Fibroblast of skin of right biceps (primary cell): ENCODE measurements at regions not wholly inside any gene's neighbourhood (a gene's known extent, or its start where the extent isn't known, plus 50 kb on each side); places are given as distances from the start of the nearest gene placed in this dataset.
"Not testable (repeated sequence)": the region's sequence is repeated elsewhere in the genome, so short reads cannot be mapped to it uniquely, and the experiment has no call there.

ENCODE experiments used
- DNase-seq: peaks from one replicate; pipeline ENCODE4 v3.0.0-alpha.2; 2013

DNA sequence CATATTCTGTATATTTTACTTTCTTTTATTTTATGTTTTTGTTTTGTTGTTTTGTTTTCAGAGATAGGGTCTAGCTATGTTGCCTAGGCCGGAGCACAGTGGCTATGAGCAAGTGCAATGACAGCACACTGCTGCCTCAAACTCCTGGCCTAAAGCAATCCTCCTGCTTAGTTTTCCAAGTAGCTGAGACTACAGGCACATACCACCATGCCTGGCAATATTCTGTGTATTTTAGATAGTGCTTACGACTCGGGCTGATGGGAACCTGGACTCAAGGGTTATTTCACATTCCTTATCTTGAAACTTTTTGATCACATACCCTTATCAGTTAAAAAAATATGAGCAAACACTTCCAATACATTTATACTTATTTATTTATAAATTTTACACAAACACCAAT is 119.0 kb upstream of the STARD4 start:
- no peak for DNase-seq

DNA sequence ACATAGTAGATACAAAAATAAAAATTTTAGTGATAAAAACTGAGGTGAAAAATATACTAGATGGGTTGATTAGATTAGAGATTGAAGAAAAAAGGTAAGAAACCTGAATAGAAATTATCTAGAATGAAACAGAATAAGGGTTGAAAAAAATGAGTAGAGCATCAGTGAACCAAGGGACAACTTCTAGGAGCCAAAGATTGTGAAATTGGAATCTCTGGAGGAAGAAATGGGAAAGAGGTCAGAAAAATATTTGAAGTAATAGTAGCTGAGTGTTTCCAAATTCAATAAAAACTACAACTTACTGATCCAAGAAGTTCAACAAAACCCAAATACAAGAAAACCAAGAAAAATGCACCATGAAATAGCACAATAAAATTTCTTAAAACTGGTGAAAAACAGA is 116.6 kb upstream of the STARD4 start:
- peak; percentile 10 for DNase-seq

DNA sequence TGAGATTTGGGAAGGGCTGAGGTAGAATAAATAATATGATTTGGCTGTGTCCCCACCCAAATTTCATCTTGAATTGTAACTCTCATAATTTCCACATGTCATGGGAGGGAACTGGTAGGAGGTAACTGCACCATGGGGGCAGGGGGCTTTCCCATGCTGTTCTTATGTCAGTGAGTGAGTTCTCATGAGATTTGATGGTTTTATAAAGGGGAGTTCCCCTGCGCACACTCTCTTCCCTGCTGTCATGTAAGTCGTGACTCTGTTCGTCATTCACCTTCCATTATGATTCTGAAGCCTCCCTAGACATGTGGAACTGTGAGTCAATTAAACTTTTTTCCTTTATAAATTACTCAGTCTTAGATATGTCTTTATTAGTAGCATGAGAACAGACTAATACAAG is 115.5 kb upstream of the STARD4 start:
- no peak for DNase-seq

DNA sequence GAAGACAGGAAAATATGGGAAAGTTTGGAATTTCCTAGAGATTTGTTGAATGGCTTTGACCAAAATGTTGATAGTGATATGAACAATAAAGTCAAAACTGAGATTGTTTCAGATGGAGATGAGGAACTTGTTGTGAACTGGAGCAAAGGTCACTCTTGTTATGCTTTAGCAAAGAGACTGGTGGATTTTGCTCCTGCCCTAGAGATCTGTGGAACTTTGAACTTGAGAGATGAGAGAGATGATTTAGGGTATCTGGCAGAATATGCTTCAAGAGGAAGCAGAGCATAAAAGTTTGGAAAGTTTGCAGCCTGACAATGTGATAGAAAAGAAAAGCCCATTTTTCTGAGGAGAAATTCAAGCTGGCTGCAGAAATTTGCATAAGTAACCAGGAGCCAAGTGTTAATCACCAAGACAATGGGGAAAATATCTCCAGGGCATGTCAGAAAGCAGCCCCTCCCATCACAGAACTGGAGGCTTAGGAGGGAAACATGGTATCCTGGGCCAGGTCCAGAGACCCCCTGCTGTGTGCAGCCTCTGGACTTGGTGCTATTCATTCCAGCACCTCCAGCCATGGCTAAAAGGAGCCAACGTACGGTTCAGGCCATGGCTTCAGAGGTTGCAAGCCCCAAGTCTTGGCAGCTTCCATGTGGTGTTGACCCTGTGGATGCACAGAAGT is 114.3 kb upstream of the STARD4 start:
- no peak for DNase-seq

DNA sequence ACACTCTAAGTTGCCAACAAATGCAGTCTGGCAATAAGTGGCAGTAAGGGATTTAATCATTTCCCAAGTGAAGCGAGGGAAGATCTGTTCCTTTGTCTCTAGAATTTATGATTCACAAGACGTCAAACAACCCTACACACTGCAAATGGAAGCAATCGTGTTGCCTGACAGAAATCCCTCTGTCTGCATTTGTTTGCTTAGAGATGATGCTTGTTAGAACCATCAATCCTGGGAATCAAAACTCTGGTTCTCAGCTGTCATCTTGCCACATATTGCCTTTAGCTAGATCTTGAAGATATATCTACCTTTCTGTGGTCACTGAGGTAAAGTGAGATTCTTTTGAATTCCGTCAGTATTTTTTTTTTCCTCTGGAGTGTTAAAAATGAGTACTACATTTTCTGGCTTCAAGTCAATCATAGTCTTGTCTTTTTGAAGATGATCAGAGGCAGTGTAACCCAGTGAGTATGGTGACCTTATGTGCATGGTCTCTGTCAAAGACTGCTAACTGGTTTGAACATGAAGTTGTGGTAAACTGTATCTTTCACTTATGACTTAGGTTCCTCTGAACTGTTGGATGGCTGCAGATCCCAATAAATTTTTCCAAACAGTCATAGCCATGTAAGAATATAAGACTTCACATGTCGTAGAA is 106.4 kb upstream of the STARD4 start:
- peak; percentile 22 for DNase-seq

DNA sequence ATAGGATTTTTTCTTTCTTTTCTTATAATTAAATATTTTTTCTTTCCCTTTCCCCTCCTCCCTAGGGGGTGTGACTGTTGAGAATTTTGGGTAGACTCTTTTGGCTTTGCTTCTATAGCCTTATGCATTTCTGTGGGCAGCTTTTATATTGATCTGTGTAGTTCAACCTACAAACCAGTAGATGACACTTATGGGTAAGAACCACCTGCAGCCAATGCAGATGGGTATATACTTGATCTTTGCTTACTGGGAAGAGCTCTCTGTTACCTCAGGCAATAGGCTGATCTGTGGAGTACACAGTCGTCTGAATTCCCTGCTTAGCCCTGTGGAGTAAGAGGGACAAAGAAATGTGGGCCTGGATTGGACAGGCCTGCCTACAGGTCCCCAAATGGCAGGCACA is 102.7 kb upstream of the STARD4 start:
- no peak for DNase-seq

DNA sequence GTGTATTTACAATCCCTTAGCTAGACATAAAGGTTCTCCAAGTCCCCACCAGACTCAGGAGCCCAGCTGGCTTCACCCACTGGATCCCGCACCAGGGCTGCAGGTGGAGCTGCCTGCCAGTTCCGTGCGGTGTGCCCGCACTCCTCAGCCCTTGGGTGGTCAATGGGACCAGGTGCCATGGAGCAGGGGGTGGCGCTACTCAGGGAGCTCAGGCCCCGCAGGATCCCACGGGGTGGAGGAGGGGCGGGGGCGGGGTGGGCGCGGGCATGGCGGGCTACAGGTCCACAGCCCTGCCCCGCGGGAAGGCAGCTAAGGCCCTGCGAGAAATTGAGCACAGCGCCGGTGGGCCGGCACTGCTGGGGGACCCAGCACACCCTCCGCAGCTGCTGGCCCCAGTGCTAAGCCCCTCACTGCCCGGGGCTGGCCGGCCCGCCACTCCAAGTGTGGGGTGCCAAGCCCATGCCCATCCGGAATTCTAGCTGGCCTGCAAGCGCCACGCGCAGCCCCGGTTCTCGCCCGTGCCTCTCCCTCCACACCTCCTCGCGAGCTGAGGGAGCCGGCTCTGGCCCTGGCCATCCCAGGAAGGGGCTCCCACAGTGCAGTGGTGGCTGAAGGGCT is 99.8 kb upstream of the STARD4 start:
- DNase-seq: not testable (repeated sequence)

DNA sequence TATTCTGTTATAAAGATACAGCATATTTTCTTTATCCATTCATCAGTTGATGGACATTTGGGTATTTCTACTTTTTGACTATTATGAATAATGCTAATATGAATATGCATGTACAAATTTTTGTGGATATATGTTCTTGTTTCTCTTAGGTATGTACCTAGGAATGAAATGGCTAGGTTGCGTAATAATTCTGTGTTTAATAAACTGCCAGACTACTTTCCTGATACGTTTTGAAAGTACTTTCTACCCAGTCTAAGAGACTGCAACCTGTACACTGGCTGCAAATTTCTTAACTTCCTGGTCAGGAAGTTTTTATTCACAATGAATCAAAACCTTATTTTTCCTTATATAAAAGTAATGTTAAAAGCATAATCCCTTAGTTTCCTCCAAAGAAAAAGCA is 93.9 kb upstream of the STARD4 start:
- no peak for DNase-seq

DNA sequence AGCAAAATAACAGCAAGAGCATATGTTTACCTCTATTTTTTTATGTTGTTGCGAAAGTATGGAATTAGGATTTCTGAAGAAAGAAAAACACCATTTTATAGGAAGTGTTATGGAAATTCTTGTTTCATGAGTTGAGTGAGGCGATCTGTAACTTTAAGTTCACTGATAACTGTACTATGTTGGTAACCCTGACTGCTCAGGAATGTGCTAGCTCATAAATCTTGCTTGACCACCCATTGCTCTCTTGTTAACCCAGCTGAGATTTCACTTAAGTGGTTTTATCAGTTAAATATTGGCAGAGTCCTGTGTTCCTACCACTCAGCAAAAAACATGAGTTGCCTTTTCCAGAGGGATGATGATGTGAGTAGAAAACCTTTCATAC is 91.1 kb upstream of the STARD4 start:
- peak; percentile 59 for DNase-seq

DNA sequence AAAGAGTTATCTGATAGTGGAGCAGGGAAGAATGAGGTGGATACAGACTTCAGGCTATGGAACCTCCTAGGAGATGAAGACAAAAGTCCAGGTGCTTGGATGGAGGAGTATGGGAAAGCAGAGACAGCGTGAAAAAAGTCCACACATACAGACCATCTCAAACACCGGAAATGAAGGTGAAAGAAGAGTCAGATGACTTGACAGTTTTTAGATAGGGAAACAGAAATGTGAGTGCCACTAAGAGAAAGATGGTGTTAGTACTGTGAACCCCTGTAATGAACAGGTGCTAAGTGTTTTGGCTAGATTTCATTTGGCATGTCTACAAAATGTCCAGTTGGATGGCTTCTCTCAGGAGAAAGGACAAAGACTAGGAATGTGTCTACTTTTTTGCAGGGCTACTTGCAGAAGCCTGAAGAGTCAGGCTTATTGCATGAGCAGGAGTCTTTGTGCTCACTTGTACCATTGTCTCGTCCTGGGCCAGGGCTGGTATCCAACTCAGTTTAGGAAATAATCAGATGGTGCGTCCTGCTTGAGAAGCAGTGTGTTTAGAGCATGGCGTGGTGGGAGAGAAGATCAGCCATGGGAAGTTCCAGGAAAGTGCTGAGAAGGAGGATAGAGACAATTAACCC is 90.6 kb upstream of the STARD4 start:
- no peak for DNase-seq

DNA sequence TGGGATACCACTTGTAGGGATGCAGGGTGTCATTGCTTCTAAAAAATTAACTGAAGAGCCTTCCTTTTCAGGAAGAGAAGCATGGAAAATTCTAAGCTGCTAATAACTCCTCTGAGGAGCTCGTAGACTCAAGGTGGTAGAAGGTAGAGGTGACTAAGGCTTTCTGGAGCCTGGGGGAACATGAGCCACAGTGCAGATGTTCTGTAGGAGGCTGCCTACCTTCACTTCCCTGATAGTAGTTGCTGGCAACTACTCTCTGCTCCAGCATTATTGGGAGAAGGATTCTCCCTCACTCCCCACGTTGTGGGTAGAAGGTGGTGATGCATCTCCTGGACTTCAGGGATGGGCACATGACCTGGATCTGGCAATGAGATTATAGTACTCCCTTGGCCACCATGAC is 86.7 kb upstream of the STARD4 start:
- no peak for DNase-seq

DNA sequence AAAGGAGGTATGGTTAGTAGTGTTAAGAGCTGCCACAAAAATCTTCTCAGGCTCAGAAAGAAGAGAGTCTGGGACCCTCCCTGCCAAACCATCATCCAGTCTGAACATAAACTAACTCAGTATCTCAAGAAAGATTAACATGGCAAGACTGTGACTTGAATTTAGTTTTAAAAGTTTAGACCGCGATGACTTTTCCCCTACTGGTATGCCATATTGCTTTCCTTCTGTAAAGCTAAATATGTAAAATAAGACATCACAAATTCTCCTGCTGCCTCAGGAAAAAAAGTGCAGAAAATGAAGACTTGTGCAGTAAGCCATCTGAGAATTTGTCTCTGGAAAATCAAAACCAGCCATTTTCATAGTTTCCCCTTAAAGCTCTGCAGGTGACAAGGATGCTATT is 85.2 kb upstream of the STARD4 start:
- no peak for DNase-seq

DNA sequence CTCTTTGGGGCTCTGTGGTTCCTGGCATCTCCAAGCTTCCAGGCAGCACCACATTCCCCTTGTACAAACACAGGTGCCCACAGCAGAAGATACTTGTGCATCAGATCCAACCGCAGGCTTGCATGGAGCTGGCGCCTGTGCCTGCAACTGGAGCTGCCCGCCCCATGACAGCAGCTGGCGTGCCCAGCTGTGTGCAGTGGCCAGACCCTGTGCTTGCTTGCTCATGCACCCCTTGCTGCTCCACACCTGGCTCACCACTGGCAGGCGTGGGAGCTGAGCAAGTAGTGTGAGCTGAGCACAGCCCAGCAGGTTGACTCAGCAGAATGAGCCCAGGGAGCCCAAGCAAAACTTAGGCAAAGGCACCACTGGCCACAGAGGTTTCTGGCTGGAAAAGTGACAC is 84.4 kb upstream of the STARD4 start:
- DNase-seq: no peak

DNA sequence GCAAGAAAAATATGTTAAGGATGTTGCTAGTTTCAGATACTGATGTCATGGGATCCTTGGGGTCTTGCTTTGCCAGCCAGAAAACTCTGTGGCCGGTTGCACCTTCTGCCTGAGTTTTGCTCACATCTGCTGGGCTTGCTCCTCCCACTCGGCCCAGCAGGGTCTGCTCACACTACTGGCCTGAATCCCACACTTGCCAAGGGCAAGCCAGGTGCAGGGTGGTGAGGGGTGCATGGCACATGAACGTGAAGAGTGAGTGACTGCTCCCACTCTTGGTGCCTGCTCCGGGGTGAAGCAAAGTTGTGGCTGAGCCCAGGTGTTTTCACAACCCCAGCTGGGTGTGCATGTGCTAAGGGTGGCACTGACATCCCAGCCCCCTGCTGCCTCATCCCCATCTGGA is 83.1 kb upstream of the STARD4 start:
- DNase-seq: no peak

DNA sequence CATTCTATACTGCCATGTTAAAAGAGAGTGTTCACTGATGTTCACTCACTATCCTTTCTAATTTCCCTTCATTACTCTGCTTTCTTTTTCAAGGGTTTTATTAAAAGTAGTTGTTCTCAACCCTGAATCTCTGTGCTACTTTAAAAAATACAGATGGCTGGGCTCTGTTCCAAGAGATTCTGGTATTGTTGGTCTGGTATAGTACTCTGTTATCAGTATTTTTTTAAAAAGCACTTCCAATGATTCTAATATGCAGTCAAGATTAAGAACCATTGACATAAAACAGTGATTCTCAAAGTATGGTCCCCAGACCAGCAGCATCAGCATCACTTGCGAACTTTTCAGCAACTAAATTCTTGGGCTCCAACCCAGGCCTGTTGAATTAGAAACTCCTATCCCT is 77.0 kb upstream of the STARD4 start:
- no peak for DNase-seq

DNA sequence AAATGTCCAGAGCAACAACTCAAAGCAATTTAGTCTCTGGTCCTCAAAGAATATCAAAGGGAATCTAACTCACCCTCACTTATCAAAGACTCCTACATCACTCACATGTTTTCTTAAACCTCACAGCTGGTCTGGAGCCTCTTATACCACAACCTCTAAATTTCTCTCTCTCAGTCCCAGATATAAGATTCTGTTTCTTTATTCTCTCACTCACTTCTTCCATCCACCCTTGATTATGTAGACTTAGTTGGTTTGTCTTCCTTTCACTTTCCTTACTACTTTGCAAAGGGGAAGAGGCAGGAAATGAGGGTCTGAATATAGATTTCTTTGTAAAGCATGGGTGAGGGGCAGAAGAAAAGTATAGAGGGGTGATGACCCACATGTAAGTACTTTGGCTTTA is 75.4 kb upstream of the STARD4 start:
- DNase-seq: no peak

DNA sequence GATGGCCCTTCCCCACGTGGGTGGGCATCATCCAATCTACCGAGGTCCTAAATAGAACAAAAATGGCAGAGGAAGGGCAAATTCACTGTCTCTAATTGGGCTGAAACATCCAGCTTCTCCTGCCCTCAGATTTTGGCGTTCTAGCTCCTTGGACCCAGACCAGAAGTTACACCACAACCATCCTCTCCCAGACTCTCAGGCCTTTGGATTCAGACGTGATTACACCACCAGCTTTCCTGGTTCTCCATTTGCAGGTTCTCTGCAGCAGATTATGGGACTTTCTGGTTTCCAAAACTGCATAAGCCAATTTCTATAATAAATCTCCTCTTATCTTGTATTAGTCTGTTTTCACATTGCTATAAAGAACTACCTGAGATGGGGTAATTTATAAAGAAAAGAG is 73.6 kb upstream of the STARD4 start:
- DNase-seq: no peak

DNA sequence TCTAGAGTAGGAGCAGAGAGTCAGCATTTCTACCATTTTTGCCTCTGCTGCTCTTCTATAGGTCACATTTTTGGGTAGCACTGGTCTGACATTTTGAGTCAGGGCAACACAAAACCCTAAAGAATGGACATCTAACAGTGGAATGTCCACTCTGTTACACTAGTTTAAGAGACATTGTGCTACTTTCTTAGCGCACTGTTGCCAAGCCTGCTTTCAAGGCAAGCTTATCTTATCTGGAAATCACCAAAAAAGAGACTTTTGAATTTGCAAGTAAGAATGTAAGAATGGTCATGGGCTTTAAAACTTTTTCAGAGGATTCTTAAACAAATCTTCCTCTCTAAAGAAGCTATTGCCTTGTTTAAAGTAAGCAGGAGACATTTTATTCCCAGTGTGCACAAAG is 73.0 kb upstream of the STARD4 start:
- DNase-seq: no peak

DNA sequence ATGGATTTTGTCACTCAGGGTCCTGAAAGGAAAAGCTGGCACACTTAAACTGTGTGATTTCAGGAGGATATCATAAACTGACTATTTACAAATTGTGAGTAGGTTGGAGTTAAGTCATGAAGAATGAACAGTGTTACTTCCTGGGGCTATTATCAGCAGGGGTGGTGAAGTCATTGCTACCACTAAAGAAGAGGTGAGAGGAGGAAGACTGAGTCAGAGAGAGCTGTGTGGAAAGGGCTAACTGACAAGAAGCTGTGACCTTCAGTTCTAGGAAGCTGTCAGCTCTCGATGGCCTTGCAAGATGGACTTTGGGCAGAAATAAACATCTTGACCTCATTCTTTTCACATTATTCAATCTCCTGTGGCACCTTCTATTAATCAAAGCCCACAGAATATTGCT is 72.3 kb upstream of the STARD4 start:
- DNase-seq: peak; percentile 71

DNA sequence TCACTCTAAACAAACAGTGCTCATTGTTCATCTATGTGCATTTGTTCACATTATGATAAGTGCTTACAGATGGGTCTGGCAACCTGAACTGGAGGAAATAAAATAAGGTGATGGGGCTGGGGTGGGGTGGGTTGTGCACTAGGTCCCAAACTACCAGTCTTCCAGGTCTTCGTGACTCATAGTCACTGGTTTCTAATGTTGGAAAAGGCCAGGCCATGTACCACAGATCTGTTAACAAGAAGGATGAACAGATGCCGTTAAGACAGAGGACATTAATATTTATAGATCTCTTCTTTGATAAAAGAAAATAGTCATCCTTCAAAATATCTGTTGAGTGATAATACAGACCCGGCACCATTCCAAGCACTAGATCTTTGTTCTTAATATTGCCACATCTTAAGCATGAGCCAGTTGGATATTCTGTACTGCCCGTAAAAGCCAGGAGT is 71.4 kb upstream of the STARD4 start:
- DNase-seq: peak; percentile 83

DNA sequence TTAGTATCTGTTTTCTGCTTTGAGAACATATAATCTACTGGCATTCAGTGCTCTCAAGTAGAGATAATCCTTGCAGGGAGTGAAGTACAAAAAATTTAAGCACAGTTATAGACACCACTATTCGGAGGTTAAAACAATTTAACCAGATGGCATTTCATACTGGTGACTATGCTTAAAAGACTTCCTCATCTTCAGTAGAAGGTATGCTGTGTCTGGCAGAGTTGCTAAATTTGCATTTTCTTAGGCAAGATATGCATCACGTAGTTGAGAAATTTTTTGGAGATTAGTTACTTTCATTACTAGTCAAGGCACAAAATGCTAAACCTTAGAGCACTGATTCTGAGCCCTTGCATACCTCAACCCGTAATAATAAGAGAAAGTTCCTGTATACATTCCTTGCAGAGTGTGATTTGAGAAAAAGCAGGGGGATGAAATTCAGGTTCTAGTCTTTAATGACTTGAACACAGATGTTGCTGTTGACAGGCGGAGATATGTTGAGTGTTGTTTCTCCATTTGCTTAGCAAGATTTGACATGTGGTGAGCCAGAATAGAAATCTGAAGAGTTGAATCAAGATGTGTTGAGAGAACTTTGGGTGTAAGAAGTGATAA is 70.8 kb upstream of the STARD4 start:
- peak; percentile 95 for DNase-seq

DNA sequence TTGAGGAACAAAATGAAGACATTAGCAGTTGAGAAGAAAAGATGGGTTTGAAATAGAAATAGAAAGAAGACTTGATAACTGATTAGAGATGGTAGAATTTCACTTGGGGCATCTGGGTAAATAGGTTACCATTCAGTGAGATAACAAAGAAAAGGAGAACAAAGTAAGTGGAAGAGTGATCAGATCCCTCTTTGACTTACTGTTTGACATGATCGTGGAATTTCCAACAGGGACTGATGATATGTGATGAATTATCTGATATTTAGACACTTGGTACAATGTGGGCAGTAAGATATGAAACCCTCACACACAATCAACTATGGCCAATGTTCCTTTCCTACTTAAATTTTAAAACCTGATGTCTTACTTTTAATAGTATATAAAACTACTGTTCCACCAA is 70.1 kb upstream of the STARD4 start:
- no peak for DNase-seq

DNA sequence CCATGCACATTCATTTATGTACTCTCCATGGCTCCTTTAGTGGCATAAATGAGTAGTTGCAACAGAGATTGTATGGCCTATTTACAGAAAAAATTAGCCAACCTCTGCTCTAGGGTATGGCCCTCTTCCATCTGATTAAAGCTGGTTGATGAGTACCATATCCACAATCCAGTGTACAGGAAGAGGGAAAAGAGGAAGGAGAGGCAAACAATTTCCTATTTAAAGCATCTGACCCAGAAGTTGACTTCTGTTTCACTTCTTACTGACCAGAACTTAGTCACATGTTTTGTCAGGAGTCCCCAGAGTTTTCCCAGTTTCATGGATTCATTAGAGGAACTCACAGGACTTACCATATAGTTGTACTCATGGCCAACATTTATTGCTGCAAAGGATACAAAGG is 68.6 kb upstream of the STARD4 start:
- peak; percentile 12 for DNase-seq

DNA sequence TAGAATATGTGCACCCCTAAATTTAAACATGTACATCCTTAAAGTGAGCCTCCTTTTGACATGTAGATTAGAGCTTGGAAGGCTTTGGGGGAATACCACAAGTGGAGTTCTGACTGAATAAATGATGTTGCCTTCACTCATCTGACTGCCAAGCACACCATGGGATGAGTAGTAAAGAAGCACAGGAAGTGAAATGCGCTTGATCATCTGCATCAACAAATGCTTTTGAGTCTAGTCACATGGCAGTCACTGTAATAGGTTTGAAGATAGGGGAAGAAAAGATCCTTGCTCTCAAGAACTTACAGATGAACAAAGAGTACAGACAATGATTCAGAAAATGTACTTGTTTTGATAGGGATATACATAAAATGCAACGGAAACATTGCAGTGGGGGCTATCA is 62.0 kb upstream of the STARD4 start:
- DNase-seq: peak; percentile 47
